KOPT-K1 (cell line): ENCODE measurements at regions not wholly inside any gene's neighbourhood (a gene's known extent, or its start where the extent isn't known, plus 50 kb on each side); places are given as distances from the start of the nearest gene placed in this dataset.

Source experiments
- H3K27ac ChIP-seq: fragments of 200-600 bp; sonication (generic); 2 replicates; pipeline ENCODE4 v1.5.1; 2016; ENCODE audit warnings: antibody characterized with exemption, mild to moderate bottlenecking, low read depth, low read length; ENCODE audit not compliant: poor library complexity, severe bottlenecking
- H3K36me3 ChIP-seq: fragments of 200-600 bp; sonication (generic); 2 replicates; pipeline ENCODE4 v1.5.1; 2017; ENCODE audit warnings: antibody characterized with exemption, mild to moderate bottlenecking, low read length, moderate library complexity; ENCODE audit not compliant: insufficient read depth
- H3K9me3 ChIP-seq: fragments of 200-600 bp; sonication (generic); 2 replicates; pipeline ENCODE4 v1.5.1; 2017; ENCODE audit warnings: antibody characterized with exemption, low read length, mild to moderate bottlenecking; ENCODE audit not compliant: insufficient read depth, poor library complexity, severe bottlenecking

GRCh38 chr1:114209971-114210370, 56.3 kb upstream of the SYT6 start:
- Histone ChIP-seq H3K27ac (no peak overlapping the region), H3K9me3 (no peaks in the 10 kb centered on the region), H3K36me3 (no peaks in the 10 kb centered on the region)

GRCh38 chr1:114208714-114209113, 55.0 kb upstream of the SYT6 start:
- no peaks in the 10 kb centered on the region for H3K36me3 ChIP-seq
- H3K27ac ChIP-seq, result no peak overlapping the region
- no peaks in the 10 kb centered on the region for H3K9me3 ChIP-seq

- Histone ChIP-seq H3K27ac (no peak overlapping the region), H3K9me3 (no peaks in the 10 kb centered on the region), H3K36me3 (no peaks in the 10 kb centered on the region)
Measured at GRCh38 chr1:114208106-114208505, 54.4 kb upstream of the SYT6 start.

GRCh38 chr1:114207635-114208034, 54.0 kb upstream of the SYT6 start:
- H3K9me3 ChIP-seq, result no peaks in the 10 kb centered on the region
- H3K27ac ChIP-seq, result no peak overlapping the region
- H3K36me3 ChIP-seq, result no peaks in the 10 kb centered on the region

GRCh38 chr1:114206392-114206791, 52.7 kb upstream of the SYT6 start:
- Histone ChIP-seq H3K27ac (no peak overlapping the region), H3K9me3 (no peaks in the 10 kb centered on the region), H3K36me3 (no peaks in the 10 kb centered on the region)

- Histone ChIP-seq H3K9me3 (no peaks in the 10 kb centered on the region), H3K27ac (no peak overlapping the region)
Measured at GRCh38 chr1:114203595-114204128, 50.0 kb upstream of the SYT6 start.

More at GRCh38 chr1:114203595-114204128, 50.0 kb upstream of the SYT6 start:
- no peaks in the 10 kb centered on the region for H3K36me3 ChIP-seq
